ENCODE measurements at regions not wholly inside any gene's neighbourhood (a gene's known extent, or its start where the extent isn't known, plus 50 kb on each side); places are given as distances from the start of the nearest gene placed in this dataset.
A peak's percentile ranks its signal among the peaks of the same experiment; 100 is the strongest.
"Not testable (repeated sequence)": the region's sequence is repeated elsewhere in the genome, so short reads cannot be mapped to it uniquely, and the experiment has no call there.

GRCh38 chr5:120326651-120327050 is 137.4 kb upstream of the PRR16 start:
- in situ Hi-C loops (cut with MboI; ENCODE audit: low sequenced_read_pairs) = no loop called here
- Histone ChIP-seq H3K4me1 (peaks cover 11% of the 10 kb centered on the region), H3K9me3 (no peaks in the 10 kb centered on the region; the same call in 1 of the 2 replicates), H3K27me3 (ENCODE audit: low read depth) (no peaks in the 10 kb centered on the region), H3K4me3 (no peak overlapping the region), H3K36me3 (replicated peaks) (no peaks in the 10 kb centered on the region)
- DNase-seq (ENCODE audit: low spot score in 2 of 2) = no peak

- Histone ChIP-seq H3K9me3 (no peaks in the 10 kb centered on the region; the same call in 1 of the 2 replicates), H3K27me3 (ENCODE audit: low read depth) (no peaks in the 10 kb centered on the region), H3K4me3 (no peak overlapping the region), H3K4me1 (peaks cover 7% of the 10 kb centered on the region), H3K36me3 (replicated peaks) (no peaks in the 10 kb centered on the region)
- in situ Hi-C loops (cut with MboI; ENCODE audit: low sequenced_read_pairs) = no loop called here
- no peak for DNase-seq (ENCODE audit: low spot score in 2 of 2)
Measured at GRCh38 chr5:120327180-120327579, 136.9 kb upstream of the PRR16 start.

DNA sequence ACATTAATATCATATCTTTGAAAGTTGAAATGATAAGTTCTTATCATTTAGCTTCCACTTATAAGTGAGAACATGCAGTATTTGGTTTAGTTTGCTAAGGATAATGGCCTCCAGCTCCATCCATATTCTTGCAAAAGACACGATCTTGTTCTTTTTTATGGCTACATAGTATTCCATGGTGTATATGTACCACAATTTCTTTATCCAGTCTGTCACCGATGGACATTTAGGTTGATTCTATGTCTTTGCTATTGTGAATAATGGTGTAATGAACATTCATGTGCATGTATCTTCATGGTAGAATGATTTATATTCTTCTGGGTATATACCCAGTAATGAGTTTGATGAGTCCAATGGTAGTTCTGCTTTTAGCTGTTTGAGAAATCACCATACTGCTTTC is 135.0 kb upstream of the PRR16 start:
- no peak for DNase-seq (ENCODE audit: low spot score in 2 of 2)
- H3K36me3 ChIP-seq (replicated peaks) = no peaks in the 10 kb centered on the region
- H3K4me3 ChIP-seq = no peak overlapping the region
- H3K4me1 ChIP-seq = no peaks in the 10 kb centered on the region
- no peaks in the 10 kb centered on the region for H3K27me3 ChIP-seq (ENCODE audit: low read depth)
- in situ Hi-C loops (cut with MboI; ENCODE audit: low sequenced_read_pairs) = no loop called here
- H3K9me3 ChIP-seq = no peaks in the 10 kb centered on the region; the same call in 1 of the 2 replicates

DNA sequence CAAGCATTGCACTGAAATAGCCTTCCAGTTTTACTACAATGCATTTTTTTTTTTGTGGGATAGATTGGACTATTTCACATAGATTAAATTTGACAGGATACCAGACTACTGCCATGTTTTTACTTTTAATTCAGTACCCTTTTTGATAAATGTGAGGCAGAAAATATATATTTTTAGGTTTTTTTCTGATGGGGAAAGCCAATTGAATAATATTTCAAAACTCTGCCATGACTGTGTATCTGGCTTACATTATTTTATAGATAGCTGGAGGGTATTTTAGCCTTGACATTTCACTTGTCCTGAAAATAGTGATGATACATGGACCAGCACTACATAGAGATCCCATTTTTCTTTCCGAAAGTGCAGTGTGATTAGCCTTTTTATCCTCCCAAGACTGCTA is 133.5 kb upstream of the PRR16 start:
- Histone ChIP-seq H3K27me3 (ENCODE audit: low read depth) (no peaks in the 10 kb centered on the region), H3K4me3 (no peak overlapping the region), H3K36me3 (replicated peaks) (no peaks in the 10 kb centered on the region), H3K4me1 (no peaks in the 10 kb centered on the region), H3K9me3 (no peaks in the 10 kb centered on the region)
- in situ Hi-C loops (cut with MboI; ENCODE audit: low sequenced_read_pairs) = no loop called here
- DNase-seq (ENCODE audit: low spot score in 2 of 2) = no peak

GRCh38 chr5:120344181-120344580 is 119.9 kb upstream of the PRR16 start:
- H3K27me3 ChIP-seq (ENCODE audit: low read depth) = no peaks in the 10 kb centered on the region
- no peaks in the 10 kb centered on the region for H3K9me3 ChIP-seq
- no peak for DNase-seq (ENCODE audit: low spot score in 2 of 2)
- no peak overlapping the region for H3K4me3 ChIP-seq
- H3K36me3 ChIP-seq (replicated peaks) = no peaks in the 10 kb centered on the region
- in situ Hi-C loops (cut with MboI; ENCODE audit: low sequenced_read_pairs) = no loop called here
- no peaks in the 10 kb centered on the region for H3K4me1 ChIP-seq

- no peaks in the 10 kb centered on the region for H3K27me3 ChIP-seq (ENCODE audit: low read depth)
- DNase-seq (ENCODE audit: low spot score in 2 of 2) = no peak
- in situ Hi-C loops (cut with MboI; ENCODE audit: low sequenced_read_pairs) = no loop called here
- H3K4me1 ChIP-seq = no peaks in the 10 kb centered on the region
- no peak overlapping the region for H3K4me3 ChIP-seq
- no peaks in the 10 kb centered on the region for H3K9me3 ChIP-seq
- no peaks in the 10 kb centered on the region for H3K36me3 ChIP-seq (replicated peaks)
Measured at GRCh38 chr5:120345947-120346346, 118.2 kb upstream of the PRR16 start.

- in situ Hi-C loops (cut with MboI; ENCODE audit: low sequenced_read_pairs); H3K36me3 ChIP-seq (replicated peaks); H3K27me3 ChIP-seq (ENCODE audit: low read depth); H3K4me3 ChIP-seq; H3K9me3 ChIP-seq; DNase-seq (ENCODE audit: low spot score in 2 of 2): not testable (repeated sequence)
- peaks cover 22% of the 10 kb centered on the region for H3K4me1 ChIP-seq
Measured at GRCh38 chr5:120351071-120351470, 113.0 kb upstream of the PRR16 start.

DNA sequence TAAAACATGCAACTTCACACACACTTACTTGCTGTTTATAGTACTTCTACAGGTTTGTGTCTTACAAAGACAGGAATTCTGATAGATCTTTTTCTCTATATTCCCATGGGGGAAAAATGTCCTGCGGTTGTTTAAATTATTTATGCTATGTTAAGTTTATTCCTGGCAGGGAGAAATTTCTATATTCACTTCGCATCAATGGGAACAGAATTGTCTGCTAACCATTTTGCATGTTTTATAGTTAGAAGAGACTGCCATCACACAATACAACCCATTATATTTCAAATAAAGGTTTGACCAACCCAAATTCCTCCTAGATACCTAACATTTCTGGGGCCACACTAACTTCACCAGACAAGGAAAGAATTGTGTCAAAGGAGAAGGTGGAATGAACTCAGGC is 110.0 kb upstream of the PRR16 start:
- Histone ChIP-seq H3K36me3 (replicated peaks) (no peaks in the 10 kb centered on the region), H3K4me3 (no peak overlapping the region), H3K4me1 (peaks cover 22% of the 10 kb centered on the region), H3K27me3 (ENCODE audit: low read depth) (no peaks in the 10 kb centered on the region), H3K9me3 (0 out of 2 replicates have a peak, but pooled peaks cover 4% of the 10 kb centered on the region)
- peak in 1 of 2 experiments; percentile 88 for DNase-seq (ENCODE audit: low spot score in 2 of 2)
- in situ Hi-C loops (cut with MboI; ENCODE audit: low sequenced_read_pairs) = no loop called here

GRCh38 chr5:120358949-120359348 is 105.2 kb upstream of the PRR16 start:
- Histone ChIP-seq H3K4me1 (peaks cover 16% of the 10 kb centered on the region), H3K4me3 (no peak overlapping the region), H3K9me3 (no peaks in the 10 kb centered on the region), H3K36me3 (replicated peaks) (no peaks in the 10 kb centered on the region), H3K27me3 (ENCODE audit: low read depth) (no peaks in the 10 kb centered on the region)
- DNase-seq (ENCODE audit: low spot score in 2 of 2) = no peak
- in situ Hi-C loops (cut with MboI; ENCODE audit: low sequenced_read_pairs) = no loop called here

DNA sequence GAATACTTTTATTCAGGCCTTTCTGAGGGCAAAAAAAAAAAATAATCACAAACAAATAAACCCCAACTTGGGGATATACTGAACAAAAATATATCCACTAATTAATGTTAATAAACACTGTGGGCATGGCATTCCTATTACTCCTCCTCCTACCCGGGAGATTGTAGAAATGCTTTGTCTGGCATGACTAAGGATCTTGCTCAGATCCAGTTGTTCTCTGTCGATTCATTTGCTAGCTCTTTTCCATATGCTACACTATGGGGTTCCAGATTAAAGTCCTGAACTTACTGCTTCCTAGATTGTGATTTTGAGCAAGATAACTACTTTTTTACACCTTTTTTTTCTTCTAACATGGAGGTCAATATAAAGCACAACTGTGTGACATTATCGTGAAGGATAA is 102.2 kb upstream of the PRR16 start:
- H3K9me3 ChIP-seq = peaks cover 2% of the 10 kb centered on the region; the same call in 1 of the 2 replicates
- no peak overlapping the region for H3K4me3 ChIP-seq
- in situ Hi-C loops (cut with MboI; ENCODE audit: low sequenced_read_pairs) = no loop called here
- DNase-seq (ENCODE audit: low spot score in 2 of 2) = no peak
- H3K36me3 ChIP-seq (replicated peaks) = no peaks in the 10 kb centered on the region
- H3K27me3 ChIP-seq (ENCODE audit: low read depth) = no peaks in the 10 kb centered on the region
- no peaks in the 10 kb centered on the region for H3K4me1 ChIP-seq

- no peaks in the 10 kb centered on the region for H3K27me3 ChIP-seq (ENCODE audit: low read depth)
- H3K4me1 ChIP-seq = no peaks in the 10 kb centered on the region
- no peak for DNase-seq (ENCODE audit: low spot score in 2 of 2)
- H3K4me3 ChIP-seq = no peak overlapping the region
- in situ Hi-C loops (cut with MboI; ENCODE audit: low sequenced_read_pairs) = no loop called here
- peaks cover 2% of the 10 kb centered on the region; the same call in 1 of the 2 replicates for H3K9me3 ChIP-seq
- no peaks in the 10 kb centered on the region for H3K36me3 ChIP-seq (replicated peaks)
Measured at GRCh38 chr5:120362426-120362825, 101.7 kb upstream of the PRR16 start.

DNA sequence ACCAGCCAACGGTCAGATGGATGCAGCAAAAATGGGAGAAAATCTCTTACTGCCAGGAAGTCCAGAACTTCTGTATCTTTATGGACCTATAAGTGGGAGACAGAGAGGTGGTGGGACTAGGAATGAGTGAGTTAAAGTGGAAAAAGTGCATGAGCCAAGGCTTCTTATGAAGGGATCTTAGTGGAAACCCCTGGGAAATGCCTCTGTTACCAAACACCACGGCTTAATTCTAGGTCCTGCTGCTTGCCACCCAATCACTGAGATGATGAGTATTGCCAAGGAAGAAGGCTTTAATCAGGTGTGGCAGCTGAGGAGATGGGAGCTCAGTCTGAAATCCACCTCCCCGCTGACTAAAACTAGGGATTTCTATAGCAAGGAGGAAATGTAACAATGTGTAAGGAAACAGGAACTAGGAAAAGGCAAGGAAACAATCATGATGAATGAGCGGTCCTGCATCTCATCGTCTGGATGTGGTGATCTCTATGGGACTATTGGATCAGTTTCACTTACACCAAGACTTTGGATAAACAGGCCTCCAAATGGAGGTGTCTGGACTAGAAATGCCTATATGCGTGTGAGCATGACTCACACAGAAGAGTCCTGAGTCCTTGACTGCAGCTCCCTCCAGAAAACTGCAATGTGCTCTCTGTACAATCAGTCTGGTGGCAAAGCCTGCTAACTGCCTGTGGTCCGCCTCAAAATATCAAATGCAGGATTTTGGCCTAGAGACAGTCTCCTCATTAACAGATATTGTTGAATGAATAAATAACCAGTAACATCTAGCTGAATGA is 98.2 kb upstream of the PRR16 start:
- H3K4me3 ChIP-seq = no peak overlapping the region
- no peaks in the 10 kb centered on the region for H3K27me3 ChIP-seq (ENCODE audit: low read depth)
- no peaks in the 10 kb centered on the region for H3K4me1 ChIP-seq
- no peak for DNase-seq (ENCODE audit: low spot score in 2 of 2)
- in situ Hi-C loops (cut with MboI; ENCODE audit: low sequenced_read_pairs) = no loop called here
- H3K36me3 ChIP-seq (replicated peaks) = no peaks in the 10 kb centered on the region
- peaks cover 2% of the 10 kb centered on the region; the same call in 1 of the 2 replicates for H3K9me3 ChIP-seq

- Histone ChIP-seq H3K4me3 (no peak overlapping the region), H3K4me1 (no peaks in the 10 kb centered on the region), H3K9me3 (peaks cover 2% of the 10 kb centered on the region; the same call in 1 of the 2 replicates), H3K27me3 (ENCODE audit: low read depth) (no peaks in the 10 kb centered on the region), H3K36me3 (replicated peaks) (no peaks in the 10 kb centered on the region)
- DNase-seq (ENCODE audit: low spot score in 2 of 2) = no peak
- in situ Hi-C loops (cut with MboI; ENCODE audit: low sequenced_read_pairs) = no loop called here
Measured at GRCh38 chr5:120367896-120368634, 96.0 kb upstream of the PRR16 start.
